HG03280 (cell line): ENCODE measurements at regions not wholly inside any gene's neighbourhood (a gene's known extent, or its start where the extent isn't known, plus 50 kb on each side); places are given as distances from the start of the nearest gene placed in this dataset.

ENCODE experiments used
- ATAC-seq: cut with Tn5 transposase; IDR thresholded peaks from one replicate; pipeline ENCODE4 v1.9.1; 2021; ENCODE audit warnings: mild to moderate bottlenecking, moderate library complexity; ENCODE audit not compliant: unreplicated experiment

DNA sequence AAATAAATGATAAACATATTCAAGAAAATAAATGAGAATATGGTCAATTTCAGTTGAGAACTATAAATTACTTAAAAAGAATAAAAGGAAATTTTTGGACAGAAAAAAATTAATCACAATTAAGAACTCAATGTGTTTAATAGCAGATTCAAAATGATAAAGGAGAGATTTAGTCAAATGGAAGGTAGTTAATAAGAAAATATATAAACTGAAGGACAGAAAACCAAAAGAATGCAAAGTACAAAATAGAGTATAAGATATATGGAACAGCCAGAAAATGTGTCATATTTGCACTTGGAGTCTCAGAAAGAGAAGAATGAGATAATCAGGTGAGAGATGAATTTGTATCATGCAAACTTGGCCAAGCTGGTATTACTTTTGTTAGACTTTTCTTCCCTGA, 201.8 kb upstream of the ARID1B start:
- no peak for ATAC-seq

DNA sequence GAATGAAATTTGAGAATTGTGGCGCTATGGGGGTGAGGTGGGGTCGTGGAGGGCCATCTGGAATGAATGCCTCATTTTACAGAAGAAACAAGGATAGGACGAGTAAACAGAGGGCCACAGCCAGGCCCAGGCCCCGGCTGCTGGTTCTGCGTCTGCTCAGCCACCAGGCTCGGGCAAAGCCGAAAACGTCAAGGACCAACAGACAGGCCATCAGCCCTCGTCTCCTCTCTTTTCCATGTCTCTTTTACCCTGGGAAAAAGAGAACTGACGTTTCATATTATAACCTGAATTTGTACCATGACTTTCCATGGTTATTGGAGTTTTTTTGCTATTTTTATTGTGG, 212.4 kb upstream of the ARID1B start:
- no peak for ATAC-seq

DNA sequence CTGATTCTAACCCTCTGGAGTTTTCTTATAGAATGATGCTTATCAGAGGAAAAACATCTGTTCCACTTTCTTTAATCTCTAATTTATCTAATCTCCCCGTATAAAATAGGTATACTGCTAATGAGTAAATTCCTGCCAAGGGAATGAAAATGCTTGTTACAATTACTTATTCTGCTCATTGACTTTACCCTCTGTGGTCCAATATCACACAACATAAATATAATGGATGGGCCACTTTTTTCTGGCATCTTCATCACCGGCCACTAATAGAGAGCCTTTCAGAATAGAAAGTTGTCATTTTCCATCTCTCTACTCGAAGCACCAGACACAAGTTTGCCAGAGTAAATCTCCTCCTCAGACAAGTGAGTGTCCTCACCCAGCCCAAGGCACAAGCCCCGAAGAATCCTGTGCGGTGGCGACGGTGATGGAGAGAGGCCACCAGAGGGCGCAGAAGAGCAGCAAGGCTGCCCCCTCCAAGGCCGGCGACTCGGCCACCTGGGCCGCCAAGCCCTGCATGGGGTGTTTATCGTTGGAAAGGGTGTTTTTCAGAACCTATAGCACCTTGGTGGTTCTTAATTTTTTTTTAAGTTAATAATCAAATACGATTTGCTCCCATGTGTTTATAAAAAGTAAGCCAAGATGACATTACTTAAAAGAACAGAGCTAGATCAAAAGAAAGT, 212.9 kb upstream of the ARID1B start:
- peak; percentile 94 for ATAC-seq

DNA sequence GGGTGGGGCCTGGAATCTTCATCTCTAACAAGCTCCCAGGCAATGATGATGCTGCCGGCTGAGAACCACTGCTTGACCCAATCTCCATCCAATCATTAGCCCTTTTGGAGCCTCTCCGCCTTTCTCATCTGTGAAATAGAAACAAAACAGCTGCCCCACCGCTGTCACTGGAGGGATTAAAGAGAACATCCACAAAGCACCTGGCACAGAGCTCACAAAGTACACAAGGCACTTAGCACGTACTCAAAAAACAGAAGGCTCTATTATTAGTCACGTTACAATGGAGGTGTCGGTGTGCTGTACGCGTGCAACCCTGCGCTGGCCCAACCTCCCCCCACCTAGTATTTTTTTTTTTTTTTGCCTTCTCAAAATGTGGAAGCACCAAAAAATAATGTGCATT, 213.5 kb upstream of the ARID1B start:
- no peak for ATAC-seq

DNA sequence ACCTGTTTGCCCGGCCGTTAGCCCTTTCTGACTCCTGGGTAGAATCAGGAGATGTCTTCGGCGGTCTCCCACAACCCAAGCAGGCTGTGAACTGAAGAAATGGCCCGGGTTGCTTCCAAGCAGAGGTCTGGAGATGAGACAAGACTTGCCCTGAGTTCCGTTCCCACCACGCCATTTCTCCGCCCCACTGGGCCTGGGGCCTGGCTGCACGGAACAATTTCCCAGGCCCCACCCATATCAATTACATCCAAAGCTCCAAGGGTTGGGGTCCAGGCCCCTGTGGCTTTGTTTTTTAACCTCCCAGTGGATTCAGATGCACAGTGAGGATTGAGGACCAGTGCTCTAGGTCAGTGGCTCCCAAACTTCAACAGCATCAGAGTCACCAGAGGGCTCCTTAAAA, 214.5 kb upstream of the ARID1B start:
- no peak for ATAC-seq

DNA sequence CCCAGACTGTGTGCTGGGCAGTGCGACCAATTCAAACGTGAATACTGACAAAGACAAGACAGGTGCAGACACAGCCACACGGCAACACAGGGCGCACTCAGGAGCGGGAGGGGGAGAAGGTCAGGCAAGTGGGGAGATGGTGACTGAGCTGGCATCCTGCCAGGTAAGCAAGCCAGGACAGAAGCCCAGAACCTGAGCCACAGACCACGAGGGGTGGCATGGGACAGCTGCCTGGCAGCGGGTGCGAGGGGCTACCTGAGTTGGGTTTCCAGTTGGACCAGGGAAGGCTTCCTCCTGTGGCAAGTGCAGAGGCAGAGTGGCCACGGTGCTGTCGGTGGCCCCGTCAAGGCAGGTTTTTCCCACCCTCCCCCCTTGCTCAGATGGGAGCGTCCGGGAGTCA, 215.2 kb upstream of the ARID1B start:
- ATAC-seq: no peak

DNA sequence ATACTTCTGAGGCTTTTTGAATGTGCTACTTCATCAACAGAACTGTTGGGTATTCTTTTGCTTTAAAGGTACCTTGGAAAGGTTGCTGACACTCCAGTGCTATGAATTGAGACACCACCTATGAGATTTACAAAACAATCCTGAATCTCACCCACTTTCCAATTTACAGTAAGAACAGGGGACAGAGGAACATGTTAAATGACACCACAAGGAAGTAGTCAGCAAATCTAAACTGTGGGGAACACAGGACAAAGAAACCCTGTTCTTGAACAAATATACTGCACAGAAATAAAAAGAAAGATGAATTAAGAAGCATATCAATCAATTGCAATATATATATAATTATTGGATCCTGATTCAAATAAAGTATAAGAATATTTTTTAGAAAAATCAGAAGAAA, 216.7 kb upstream of the ARID1B start:
- ATAC-seq: no peak

DNA sequence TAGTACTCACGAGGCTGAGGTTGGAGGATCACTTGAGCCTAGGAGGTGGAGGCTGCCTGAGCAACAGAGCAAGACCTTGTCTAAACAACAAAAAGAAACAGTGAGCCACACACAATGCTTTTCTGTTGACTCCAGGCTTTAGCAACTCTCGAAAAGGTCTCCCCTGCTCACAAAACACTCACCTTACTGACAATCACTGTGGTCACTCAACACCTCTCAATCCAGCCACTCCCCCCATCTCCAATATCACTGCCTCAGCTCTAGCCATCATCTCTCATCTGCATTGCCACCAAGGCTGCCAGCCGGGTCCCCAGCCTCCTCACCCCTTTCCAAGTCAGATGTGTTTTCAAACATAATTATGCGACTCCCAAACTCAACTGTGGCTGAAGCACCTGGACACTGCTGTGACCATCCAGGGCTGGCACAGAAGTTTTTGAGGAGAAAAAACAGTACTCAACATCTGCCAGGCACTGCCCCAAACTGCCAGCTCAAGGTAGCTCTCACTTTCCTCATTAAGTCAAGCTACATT, 218.0 kb upstream of the ARID1B start:
- ATAC-seq: no peak

DNA sequence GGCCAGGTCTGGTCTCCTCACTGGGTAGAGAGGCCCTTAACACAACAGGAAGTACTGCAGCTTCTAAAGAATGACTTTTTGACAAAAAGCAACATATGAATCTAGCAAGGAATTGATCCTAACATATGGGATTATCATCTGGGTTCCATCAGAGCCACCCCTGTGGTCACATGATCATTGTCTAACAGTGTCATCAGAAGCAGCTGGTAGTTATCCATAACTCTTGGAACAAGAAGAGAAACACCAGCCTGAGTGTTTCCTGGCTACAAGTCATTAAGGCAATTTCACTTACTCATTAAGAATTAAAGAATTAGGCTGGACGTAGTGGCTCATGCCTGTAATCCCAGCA, 219.3 kb upstream of the ARID1B start:
- ATAC-seq: no peak

DNA sequence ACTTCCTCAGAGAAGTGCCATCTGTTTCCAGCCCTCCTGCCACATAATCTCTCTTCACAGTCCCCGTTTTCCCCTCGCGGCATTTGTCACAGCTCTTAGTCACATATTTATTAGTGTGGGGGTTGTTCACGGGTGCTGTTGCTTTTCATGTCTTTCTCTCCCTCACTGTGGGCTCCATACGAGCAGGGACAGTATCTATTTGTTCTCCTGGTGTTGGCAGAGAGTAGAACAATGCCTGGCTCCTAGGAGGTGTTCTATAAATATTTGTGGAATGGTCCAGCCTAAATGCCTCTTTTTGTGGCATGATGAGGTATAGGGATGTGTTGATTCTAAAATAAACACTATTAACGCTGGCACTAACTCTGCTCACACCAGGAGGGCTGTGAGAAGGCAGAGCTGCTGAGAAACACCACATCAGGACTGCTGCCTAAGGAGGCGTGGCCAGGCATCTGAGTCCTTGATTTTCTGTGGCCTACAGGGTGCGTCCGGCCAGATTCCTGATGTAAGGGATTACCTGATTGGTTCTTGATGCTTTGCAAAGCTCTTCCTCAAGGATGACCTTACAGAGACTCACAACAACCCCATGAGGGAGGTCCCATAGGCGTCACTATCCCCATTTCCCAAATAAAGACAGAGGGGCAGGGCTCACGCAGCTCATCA, 219.8 kb upstream of the ARID1B start:
- no peak for ATAC-seq

DNA sequence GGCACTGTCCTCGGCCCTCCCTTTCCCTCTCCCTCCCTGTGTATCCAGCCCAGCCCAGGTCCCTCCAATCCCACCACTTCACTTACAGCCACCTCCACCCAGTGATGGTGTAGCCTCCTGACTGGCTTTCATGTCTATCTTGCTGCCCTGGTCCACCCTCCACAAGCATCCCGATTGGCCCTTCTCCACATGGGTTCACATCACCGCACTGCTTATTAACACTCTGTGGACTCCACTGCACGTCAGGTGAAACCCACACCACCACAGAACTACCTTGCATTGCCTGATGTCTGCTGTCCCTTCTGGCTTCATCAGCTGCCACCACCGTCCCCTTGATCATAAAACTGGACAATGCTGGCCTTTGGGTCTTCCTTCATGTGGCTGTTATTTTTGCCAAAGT, 220.4 kb upstream of the ARID1B start:
- ATAC-seq: no peak

DNA sequence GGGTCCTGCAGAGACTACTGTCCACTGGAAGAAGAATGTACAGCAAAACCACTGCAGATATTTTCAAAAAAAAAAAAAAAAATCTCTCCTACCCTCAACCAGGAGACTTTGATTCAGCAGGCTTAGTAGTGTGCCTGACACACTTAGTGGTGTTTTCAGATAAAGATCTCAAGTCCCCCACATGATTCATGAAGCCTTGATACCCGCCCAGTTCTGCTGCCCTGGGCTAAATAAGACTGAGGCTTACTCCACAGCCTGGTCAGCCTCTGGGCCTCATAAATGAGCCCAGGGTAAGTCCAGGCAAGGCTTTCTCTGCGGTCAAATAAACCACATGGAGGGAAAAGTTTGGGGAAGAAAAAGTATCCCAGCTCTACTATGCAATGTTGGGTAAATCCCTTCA, 222.1 kb upstream of the ARID1B start:
- no peak for ATAC-seq

DNA sequence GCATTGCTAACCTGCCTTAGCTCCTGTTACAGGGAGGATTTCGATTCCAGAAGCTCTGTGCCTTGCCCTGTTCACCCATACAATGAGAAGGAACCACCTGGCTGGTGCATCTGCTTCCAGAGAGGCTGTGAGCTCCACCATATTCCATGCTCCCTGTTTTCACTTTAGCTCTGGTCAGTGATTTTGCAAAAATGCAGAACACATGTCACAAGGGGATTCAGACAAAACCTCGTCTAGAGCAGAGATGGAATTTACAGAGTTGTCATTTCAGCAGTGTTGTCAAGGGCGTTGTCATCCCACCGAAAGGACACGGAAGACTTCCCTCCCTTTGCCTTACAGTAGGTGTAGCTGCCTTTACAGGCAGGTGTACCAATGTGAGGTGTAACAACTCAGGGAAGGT, 223.0 kb upstream of the ARID1B start:
- ATAC-seq: no peak

DNA sequence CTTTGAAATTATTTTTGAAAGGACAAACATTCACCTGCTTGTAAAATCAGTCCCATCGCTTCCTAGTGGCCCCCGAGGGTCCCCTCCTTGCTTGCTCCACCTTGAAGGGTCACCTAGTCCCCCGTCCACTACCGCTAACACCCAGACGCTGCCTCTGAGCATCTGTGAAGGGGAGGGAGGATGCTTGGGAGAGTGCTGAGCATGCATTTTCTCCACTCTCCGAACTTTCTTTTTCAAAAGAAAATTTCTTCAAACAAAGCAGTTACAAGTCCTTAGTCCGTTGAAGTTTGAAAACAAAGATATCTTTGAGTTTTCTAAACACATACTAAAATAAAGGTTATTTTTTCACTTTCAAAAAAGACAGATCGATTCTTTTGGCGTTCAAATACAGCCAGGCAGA, 224.3 kb upstream of the ARID1B start:
- ATAC-seq: no peak

DNA sequence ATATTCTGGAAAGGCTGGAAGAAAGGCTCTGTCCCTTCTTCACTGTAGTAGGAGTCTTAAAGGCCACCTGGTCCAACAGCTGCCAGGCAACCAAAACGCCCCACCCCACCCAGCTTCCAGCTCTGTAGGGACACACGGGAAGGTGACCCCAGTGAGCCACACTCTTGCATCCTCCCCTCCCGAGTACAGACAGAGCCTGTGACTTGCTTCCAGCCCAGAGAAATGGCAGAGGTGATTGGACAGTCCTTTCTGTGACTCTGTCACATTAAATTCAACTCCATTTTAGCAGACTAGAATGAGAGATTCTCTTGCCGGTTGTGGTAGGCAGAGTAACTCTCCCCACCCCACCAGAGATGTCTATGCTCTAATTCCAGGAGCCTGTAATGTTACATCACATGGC, 226.2 kb upstream of the ARID1B start:
- ATAC-seq: no peak

DNA sequence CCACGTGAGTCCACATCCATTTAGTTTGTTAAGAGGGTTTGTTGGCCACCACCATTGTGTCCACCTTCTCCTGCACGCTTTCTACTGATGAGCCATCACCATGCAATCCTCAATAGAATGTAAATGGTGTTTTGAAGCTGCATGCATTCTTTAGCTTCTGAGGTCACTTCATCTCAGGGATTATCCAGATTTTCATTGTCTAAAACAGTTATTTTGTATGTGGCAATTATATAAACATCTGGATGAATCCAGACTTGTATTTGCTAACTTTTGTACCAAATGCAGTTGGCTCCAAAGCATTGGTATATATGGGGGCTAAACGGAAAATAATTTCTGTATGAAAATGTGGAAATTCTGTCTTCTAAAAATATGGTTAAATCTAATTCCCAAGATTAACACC, 231.2 kb upstream of the ARID1B start:
- no peak for ATAC-seq

DNA sequence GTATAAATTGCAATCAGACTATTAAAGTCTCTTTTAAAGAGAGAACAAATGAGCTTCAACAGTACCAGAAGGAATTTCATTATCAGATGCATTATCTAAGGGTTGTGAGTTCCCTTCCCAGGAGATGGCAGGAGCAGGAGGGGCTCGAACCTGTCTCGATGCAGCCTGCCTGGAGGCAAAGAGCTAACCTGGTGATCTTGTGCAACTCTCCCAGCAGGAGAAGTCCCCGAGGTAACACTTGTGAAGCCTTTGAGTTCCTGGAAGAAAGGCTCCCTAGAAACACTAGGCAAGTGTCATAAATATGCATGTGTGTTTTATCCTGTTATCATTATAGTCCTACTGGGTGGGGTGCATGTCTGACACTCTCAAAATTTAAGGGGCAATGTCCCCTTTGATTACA, 232.2 kb upstream of the ARID1B start:
- no peak for ATAC-seq

DNA sequence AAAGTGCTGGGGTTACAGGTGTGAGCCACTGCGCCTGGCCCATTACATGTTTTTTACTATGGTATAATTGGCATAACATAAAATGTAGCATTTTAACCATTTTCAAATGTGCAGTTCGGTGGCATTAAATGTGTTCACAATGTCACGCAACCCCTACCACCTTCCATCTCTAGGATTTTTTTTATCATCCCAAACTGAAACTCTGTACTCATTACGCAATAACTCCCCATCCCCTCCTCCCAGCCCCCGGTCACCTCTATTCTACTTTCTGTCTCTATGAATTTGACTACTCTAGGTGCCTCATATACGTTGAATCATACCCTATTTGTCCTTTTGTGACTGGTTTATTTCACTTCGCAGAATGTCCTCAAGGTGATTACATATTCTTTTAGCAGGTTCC, 233.1 kb upstream of the ARID1B start:
- no peak for ATAC-seq

DNA sequence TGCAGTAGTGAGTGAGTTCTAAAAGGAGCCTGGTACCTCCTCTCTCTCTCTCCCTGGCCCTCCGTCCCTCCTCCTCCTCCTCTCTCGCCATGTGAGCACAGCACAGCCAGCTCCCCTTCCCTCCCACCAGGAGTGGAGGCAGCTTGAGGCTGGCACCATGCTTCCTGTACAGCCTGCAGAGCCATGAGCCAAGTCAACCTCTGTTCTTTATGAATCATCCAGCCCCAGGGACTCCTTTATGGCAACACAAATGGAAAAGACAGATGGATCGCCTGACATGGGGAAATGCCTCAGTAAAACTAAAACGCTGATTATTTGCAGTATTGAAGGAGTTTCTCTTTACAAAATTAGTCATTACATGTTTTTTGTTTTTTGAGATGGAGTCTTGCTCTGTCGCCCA, 233.7 kb upstream of the ARID1B start:
- no peak for ATAC-seq

DNA sequence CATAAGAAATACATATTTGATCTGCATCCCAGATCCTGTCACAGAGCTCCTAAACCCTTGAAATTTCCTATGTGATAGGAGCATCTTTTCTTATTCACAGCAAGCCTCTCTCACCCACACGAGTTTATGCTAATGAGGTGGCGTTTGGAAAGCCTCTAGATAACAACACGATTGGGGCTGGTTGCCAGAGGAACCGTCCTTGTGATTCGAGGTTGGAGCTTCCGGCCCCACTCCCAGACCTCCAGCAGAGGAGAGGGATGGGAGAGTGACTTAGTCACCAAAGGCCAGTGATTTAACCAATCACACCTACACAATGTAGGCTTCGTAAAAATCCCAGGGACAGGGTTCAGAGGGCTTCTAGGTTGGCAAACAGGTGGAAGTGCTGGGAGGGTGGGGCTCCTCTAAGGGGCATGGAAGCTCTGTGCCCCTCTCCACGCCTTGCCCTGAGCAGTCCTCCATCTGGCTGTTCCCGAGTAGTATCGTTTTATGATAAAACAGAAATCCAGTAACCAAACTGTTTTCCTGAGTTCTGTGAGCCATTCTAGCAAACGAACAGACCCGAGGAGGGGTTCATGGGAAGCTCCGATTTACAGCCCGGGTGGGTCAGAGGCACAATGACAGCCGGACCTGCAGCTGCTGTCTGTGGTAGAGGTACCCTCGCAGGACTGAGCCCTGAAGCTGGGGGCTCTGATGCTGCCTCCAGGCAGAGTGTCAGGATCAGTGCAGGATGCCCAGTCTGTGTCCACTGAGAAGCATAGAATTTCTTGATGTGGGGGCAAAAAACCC, 238.1 kb upstream of the ARID1B start:
- no peak for ATAC-seq

DNA sequence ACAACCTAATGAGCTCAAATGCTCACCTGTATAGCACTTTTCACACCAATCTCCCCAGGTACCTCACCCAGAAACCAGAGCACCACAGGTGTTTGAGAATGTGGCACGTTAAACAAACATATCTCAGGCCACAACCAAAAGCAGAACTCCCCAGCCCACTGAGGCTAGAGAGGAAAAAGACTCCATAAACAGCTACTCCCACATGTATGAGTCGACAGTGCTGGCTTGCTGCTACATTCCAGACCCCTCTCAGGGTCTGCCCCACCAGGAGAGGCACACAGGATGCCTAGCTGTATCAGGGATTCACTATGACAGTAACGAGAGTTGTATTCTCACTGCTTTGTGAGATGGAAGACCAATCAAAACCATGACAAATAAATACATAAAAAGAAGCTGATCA, 242.6 kb upstream of the ARID1B start:
- ATAC-seq: no peak

DNA sequence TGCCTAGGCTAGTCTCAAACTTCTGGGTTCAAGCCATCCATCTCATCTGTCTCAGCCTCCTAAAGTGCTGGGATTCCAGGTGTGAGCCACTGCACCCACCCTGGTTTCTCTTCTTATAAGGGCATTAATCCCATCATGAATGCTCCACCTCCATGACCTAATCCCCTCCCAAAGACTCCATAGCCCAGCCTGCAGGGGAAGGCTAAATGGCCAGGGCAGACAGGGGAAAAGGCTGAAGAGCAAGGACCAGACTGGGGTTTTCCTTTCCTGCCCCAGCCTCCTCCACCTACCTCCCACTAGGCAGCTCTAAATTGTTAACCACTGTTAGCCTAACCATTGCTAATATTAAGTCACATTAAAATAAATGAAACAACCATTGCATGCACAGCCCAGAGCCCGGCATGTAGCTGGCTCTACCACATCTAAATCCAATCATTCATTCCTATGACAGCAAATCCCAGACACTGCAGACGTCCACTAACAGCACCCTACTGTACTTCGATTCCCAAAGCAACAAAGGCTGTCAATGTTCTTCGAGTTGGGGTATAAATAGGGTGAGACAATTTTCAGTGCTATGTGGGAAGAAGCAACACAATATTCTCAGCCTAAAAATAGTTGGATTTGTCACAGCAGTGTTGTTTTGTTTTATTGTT, 243.2 kb upstream of the ARID1B start:
- ATAC-seq: no peak
